A549 (cell line): ENCODE measurements at regions not wholly inside any gene's neighbourhood (a gene's known extent, or its start where the extent isn't known, plus 50 kb on each side); places are given as distances from the start of the nearest gene placed in this dataset.

Experiments used
- ATAC-seq, 2 experiments: fragments of 200-7000 bp in 1 of 2; fragments of >200 bp in 1 of 2; cut with Nextera tagmentation in 1 of 2; cut with Tn5 transposase in 1 of 2; 3 replicates each; pipeline versions ENCODE4 v1.8.0 to v1.9.1; 2018 to 2020; ENCODE audit warnings: mild to moderate bottlenecking in 1 of 2, moderate library complexity in 1 of 2
- CTCF ChIA-PET: fragments of 300-600 bp; sonication (Branson Sonifier 250); formaldehyde crosslinking; extraction: SDS; loops from one replicate; lab custom pipeline; 2021; ENCODE audit warnings: antibody characterized with exemption, inconsistent platforms; lab: Yijun Ruan, JAX
- POLR2A ChIA-PET: fragments of 350-600 bp; formaldehyde crosslinking; extraction: SDS; loops from one replicate; lab custom pipeline; 2021; ENCODE audit warnings: antibody characterized with exemption, inconsistent platforms; lab: Yijun Ruan, JAX
- DNase-seq, 2 experiments: peaks; one replicate each; pipeline versions ENCODE4 v3.0.0 to v3.0.0-alpha.2; 2011 to 2016; ENCODE audit warnings: low read depth in 1 of 2, low spot score in 1 of 2
- FAIRE-seq: peaks from 2 replicates; lab custom pipeline; 2011; peaks lifted over from hg19 to GRCh38; lab: Jason Lieb, UNC
- H3K27ac ChIP-seq, 2 experiments: fragments of >200 bp; sonication (Bioruptor Twin); formaldehyde crosslinking; 3 replicates each; pipeline ENCODE4 v1.5.1; 2016 to 2017
- H3K4me1 ChIP-seq: fragments of >200 bp; sonication (Bioruptor Twin); formaldehyde crosslinking; 3 replicates; pipeline ENCODE4 v1.6.1; 2016
- H3K4me2 ChIP-seq: fragments of >200 bp; sonication (Bioruptor Twin); formaldehyde crosslinking; 3 replicates; pipeline ENCODE4 v1.6.1; 2016
- H3K4me3 ChIP-seq: fragments of >200 bp; sonication (Bioruptor Twin); formaldehyde crosslinking; 3 replicates; pipeline ENCODE4 v1.5.1; 2016
- H3K9me3 ChIP-seq: fragments of >200 bp; sonication (Bioruptor Twin); formaldehyde crosslinking; 3 replicates; pipeline ENCODE4 v1.6.1; 2016
- CBX8 ChIP-seq: fragments of 200-600 bp; sonication (generic); IDR thresholded peaks from 2 replicates; pipeline ENCODE4 v1.6.1; 2016
- CEBPB ChIP-seq, 2 experiments: fragments of >200 bp in 1 of 2; sonication (Bioruptor Twin) in 1 of 2; formaldehyde crosslinking in 1 of 2; IDR thresholded peaks; 2 replicates each; pipeline ENCODE4 v1.6.1; 2012 to 2016
- E2F6 ChIP-seq: IDR thresholded peaks from 2 replicates; pipeline ENCODE4 v1.6.1; 2012; ENCODE audit warnings: low read depth, borderline replicate concordance
- EHF ChIP-seq: fragments of 250-450 bp; sonication (Bioruptor Pico); IDR thresholded peaks from 2 replicates; pipeline ENCODE4 v1.5.0; 2020; ENCODE audit warnings: mild to moderate bottlenecking
- ESRRA ChIP-seq: fragments of 150-350 bp; IDR thresholded peaks from 2 replicates; pipeline ENCODE4 v1.6.1; 2014; ENCODE audit warnings: mild to moderate bottlenecking, low read length, borderline replicate concordance
- HDAC2 ChIP-seq: fragments of 200-600 bp; sonication (generic); IDR thresholded peaks from 2 replicates; pipeline ENCODE4 v1.6.1; 2016
- HEYL ChIP-seq: fragments of 250-450 bp; sonication (Bioruptor Pico); IDR thresholded peaks from 2 replicates; pipeline ENCODE4 v1.8.0; 2021; ENCODE audit warnings: mild to moderate bottlenecking, moderate library complexity
- HOXB13 ChIP-seq: fragments of 250-450 bp; sonication (Bioruptor Pico); IDR thresholded peaks from 2 replicates; pipeline ENCODE4 v1.5.0; 2020; ENCODE audit warnings: low read depth, mild to moderate bottlenecking, moderate library complexity
- JUNB ChIP-seq: fragments of >200 bp; sonication (Bioruptor Twin); formaldehyde crosslinking; IDR thresholded peaks from 2 replicates; pipeline ENCODE4 v1.6.1; 2016
- MAX ChIP-seq: IDR thresholded peaks from 2 replicates; pipeline ENCODE4 v1.6.1; 2012
- MYC ChIP-seq: IDR thresholded peaks from 2 replicates; pipeline ENCODE4 v1.6.1; 2012; ENCODE audit warnings: mild to moderate bottlenecking, inconsistent platforms, low read length, improper control_type of control experiment, borderline replicate concordance
- NR3C1 ChIP-seq: fragments of >200 bp; sonication (Bioruptor Twin); formaldehyde crosslinking; IDR thresholded peaks from 3 replicates; pipeline ENCODE4 v1.6.1; 2017
- POLR2A ChIP-seq: IDR thresholded peaks from 2 replicates; pipeline ENCODE4 v1.6.1; 2012; ENCODE audit warnings: mild to moderate bottlenecking, low read length
- POLR2AphosphoS2 ChIP-seq: conservative IDR thresholded peaks from 2 replicates; pipeline ENCODE4 v1.6.1; 2012; ENCODE audit warnings: low read length, improper control_type of control experiment, inconsistent platforms
- RAD21 ChIP-seq, 2 experiments: fragments of >200 bp in 1 of 2; sonication (Bioruptor Twin) in 1 of 2; formaldehyde crosslinking in 1 of 2; IDR thresholded peaks in 1 of 2; conservative IDR thresholded peaks in 1 of 2; 2 replicates in 1 of 2; 3 replicates in 1 of 2; pipeline ENCODE4 v1.6.1; 2012 to 2018; ENCODE audit warnings: inconsistent platforms in 1 of 2
- RARB ChIP-seq: fragments of 250-450 bp; sonication (Bioruptor Pico); IDR thresholded peaks from 2 replicates; pipeline ENCODE4 v1.8.0; 2021; ENCODE audit warnings: mild to moderate bottlenecking, moderate library complexity
- RCOR1 ChIP-seq: fragments of 150-350 bp; IDR thresholded peaks from 2 replicates; pipeline ENCODE4 v1.6.1; 2014; ENCODE audit warnings: antibody characterized with exemption, low read length, low read depth
- RFX5 ChIP-seq: fragments of 450-650 bp; IDR thresholded peaks from 2 replicates; pipeline ENCODE4 v1.7.1; 2014; ENCODE audit warnings: antibody characterized with exemption, mild to moderate bottlenecking, moderate library complexity
- RNF2 ChIP-seq: fragments of 200-600 bp; sonication (generic); IDR thresholded peaks from 2 replicates; pipeline ENCODE4 v1.6.1; 2016; ENCODE audit warnings: low read depth, mild to moderate bottlenecking, antibody characterized with exemption, moderate library complexity, borderline replicate concordance
- SREBF2 ChIP-seq: fragments of 450-650 bp; IDR thresholded peaks from 2 replicates; pipeline ENCODE4 v1.6.1; 2014; ENCODE audit warnings: mild to moderate bottlenecking, moderate library complexity
- TFCP2L1 ChIP-seq: fragments of 250-450 bp; sonication (Bioruptor Pico); IDR thresholded peaks from 2 replicates; pipeline ENCODE4 v1.5.0; 2021; ENCODE audit warnings: mild to moderate bottlenecking
- ZNF302 ChIP-seq: fragments of 250-450 bp; sonication (Bioruptor Pico); IDR thresholded peaks from 2 replicates; pipeline ENCODE4 v1.9.0; 2021; ENCODE audit warnings: inconsistent platforms, mild to moderate bottlenecking, moderate library complexity
- WGBS: methylation state at CpG from one replicate; pipeline ENCODE4 v1.1.6; 2017; ENCODE audit errors: missing lambda C conversion rate; 5-methylcytosine and 5-hydroxymethylcytosine counted together
- TF ChIP-seq, protein P1 (sequence below): fragments of >200 bp; sonication (Bioruptor Twin); formaldehyde crosslinking; IDR thresholded peaks from 3 replicates; pipeline ENCODE4 v1.6.1; 2016
- TF ChIP-seq, protein P2 (sequence below): fragments of 150-350 bp; IDR thresholded peaks from 2 replicates; pipeline ENCODE4 v1.6.1; 2014; ENCODE audit warnings: low read depth, mild to moderate bottlenecking, low read length
- TF ChIP-seq, protein P3 (sequence below): IDR thresholded peaks from 2 replicates; pipeline ENCODE4 v1.6.1; 2012
- TF ChIP-seq, protein P4 (sequence below): fragments of >200 bp; sonication (Bioruptor Twin); formaldehyde crosslinking; IDR thresholded peaks from 3 replicates; pipeline ENCODE4 v1.5.1; 2016
- TF ChIP-seq, protein P5 (sequence below): fragments of 250-450 bp; sonication (Bioruptor Pico); IDR thresholded peaks from 2 replicates; pipeline ENCODE4 v1.5.0; 2020; ENCODE audit warnings: low read depth, mild to moderate bottlenecking, moderate library complexity

GRCh38 chr21:27502801-27503200 is 535.9 kb upstream of the ADAMTS5 start:
- H3K4me1 ChIP-seq = no peaks in the 10 kb centered on the region
- WGBS = 2% methylated on average over 3 of the region's 3 CpGs
- FAIRE-seq = no peak
- H3K27ac ChIP-seq = no peak overlapping the region
- CTCF ChIA-PET = no interaction called here
- no peaks in the 10 kb centered on the region for H3K9me3 ChIP-seq
- no peak overlapping the region for H3K4me2 ChIP-seq
- no peak for DNase-seq
- ATAC-seq = no peak
- H3K4me3 ChIP-seq = no peak overlapping the region
- POLR2A ChIA-PET = no interaction called here
- TF ChIP-seq CEBPB (IDR thresholded peaks at IDR 0.05) (no peak), MYC (no peak), NR3C1 (no peak), RAD21 (conservative IDR thresholded peaks at IDR 0.05 in 1 of 2, IDR thresholded peaks at IDR 0.05 in 1 of 2) (no peak), RFX5 (no peak), RNF2 (no peak), CBX8 (no peak), SREBF2 (no peak), HOXB13 (no peak), MAX (no peak), ZNF302 (CRISPR knock-in tag) (no peak)
- TF ChIP-seq, protein P1, sequence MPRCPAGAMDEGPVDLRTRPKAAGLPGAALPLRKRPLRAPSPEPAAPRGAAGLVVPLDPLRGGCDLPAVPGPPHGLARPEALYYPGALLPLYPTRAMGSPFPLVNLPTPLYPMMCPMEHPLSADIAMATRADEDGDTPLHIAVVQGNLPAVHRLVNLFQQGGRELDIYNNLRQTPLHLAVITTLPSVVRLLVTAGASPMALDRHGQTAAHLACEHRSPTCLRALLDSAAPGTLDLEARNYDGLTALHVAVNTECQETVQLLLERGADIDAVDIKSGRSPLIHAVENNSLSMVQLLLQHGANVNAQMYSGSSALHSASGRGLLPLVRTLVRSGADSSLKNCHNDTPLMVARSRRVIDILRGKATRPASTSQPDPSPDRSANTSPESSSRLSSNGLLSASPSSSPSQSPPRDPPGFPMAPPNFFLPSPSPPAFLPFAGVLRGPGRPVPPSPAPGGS = no peak
- TF ChIP-seq, protein P2, sequence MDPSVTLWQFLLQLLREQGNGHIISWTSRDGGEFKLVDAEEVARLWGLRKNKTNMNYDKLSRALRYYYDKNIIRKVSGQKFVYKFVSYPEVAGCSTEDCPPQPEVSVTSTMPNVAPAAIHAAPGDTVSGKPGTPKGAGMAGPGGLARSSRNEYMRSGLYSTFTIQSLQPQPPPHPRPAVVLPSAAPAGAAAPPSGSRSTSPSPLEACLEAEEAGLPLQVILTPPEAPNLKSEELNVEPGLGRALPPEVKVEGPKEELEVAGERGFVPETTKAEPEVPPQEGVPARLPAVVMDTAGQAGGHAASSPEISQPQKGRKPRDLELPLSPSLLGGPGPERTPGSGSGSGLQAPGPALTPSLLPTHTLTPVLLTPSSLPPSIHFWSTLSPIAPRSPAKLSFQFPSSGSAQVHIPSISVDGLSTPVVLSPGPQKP = no peak
- TF ChIP-seq, protein P3, sequence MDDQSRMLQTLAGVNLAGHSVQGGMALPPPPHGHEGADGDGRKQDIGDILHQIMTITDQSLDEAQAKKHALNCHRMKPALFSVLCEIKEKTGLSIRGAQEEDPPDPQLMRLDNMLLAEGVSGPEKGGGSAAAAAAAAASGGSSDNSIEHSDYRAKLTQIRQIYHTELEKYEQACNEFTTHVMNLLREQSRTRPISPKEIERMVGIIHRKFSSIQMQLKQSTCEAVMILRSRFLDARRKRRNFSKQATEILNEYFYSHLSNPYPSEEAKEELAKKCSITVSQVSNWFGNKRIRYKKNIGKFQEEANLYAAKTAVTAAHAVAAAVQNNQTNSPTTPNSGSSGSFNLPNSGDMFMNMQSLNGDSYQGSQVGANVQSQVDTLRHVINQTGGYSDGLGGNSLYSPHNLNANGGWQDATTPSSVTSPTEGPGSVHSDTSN = no peak
- TF ChIP-seq, protein P4, sequence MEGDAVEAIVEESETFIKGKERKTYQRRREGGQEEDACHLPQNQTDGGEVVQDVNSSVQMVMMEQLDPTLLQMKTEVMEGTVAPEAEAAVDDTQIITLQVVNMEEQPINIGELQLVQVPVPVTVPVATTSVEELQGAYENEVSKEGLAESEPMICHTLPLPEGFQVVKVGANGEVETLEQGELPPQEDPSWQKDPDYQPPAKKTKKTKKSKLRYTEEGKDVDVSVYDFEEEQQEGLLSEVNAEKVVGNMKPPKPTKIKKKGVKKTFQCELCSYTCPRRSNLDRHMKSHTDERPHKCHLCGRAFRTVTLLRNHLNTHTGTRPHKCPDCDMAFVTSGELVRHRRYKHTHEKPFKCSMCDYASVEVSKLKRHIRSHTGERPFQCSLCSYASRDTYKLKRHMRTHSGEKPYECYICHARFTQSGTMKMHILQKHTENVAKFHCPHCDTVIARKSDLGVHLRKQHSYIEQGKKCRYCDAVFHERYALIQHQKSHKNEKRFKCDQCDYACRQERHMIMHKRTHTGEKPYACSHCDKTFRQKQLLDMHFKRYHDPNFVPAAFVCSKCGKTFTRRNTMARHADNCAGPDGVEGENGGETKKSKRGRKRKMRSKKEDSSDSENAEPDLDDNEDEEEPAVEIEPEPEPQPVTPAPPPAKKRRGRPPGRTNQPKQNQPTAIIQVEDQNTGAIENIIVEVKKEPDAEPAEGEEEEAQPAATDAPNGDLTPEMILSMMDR = no peak
- TF ChIP-seq, protein P5, sequence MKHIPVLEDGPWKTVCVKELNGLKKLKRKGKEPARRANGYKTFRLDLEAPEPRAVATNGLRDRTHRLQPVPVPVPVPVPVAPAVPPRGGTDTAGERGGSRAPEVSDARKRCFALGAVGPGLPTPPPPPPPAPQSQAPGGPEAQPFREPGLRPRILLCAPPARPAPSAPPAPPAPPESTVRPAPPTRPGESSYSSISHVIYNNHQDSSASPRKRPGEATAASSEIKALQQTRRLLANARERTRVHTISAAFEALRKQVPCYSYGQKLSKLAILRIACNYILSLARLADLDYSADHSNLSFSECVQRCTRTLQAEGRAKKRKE (CRISPR knock-in tag) = no peak

GRCh38 chr21:27498025-27498424 is 531.1 kb upstream of the ADAMTS5 start:
- TF ChIP-seq HDAC2 (no peak), RNF2 (no peak), RCOR1 (no peak), MAX (no peak), JUNB (no peak), CBX8 (no peak), POLR2AphosphoS2 (no peak), ESRRA (no peak), TFCP2L1 (CRISPR knock-in tag) (no peak), HEYL (CRISPR knock-in tag) (no peak), NR3C1 (no peak), POLR2A (no peak), E2F6 (no peak), EHF (no peak), RARB (no peak)
- ChIA-PET CTCF (no interaction called here), POLR2A (no interaction called here)
- Histone ChIP-seq H3K4me2 (no peak overlapping the region), H3K27ac (no peak overlapping the region), H3K4me1 (no peaks in the 10 kb centered on the region), H3K9me3 (no peaks in the 10 kb centered on the region), H3K4me3 (no peak overlapping the region)
- WGBS = 2% methylated on average over 3 of the region's 3 CpGs
- FAIRE-seq (no peak), DNase-seq (no peak), ATAC-seq (no peak)
